Activated naive CD8-positive, alpha-beta T cell treated with anti-CD3 and anti-CD28 coated beads, Interleukin-2, amount 10 ng/mL, durations not matched to agents 7 days and 5 days (primary cell): ENCODE measurements at regions not wholly inside any gene's neighbourhood (a gene's known extent, or its start where the extent isn't known, plus 50 kb on each side); places are given as distances from the start of the nearest gene placed in this dataset.
"Not testable (repeated sequence)": the region's sequence is repeated elsewhere in the genome, so short reads cannot be mapped to it uniquely, and the experiment has no call there.

ENCODE experiments used
- ATAC-seq: fragments of 150-1000 bp; cut with Tn5 transposase; one replicate; pipeline ENCODE4 v1.10.0; 2021; ENCODE audit warnings: low read depth, moderate library complexity
- POLR2A ChIA-PET: fragments of 350-600 bp; sonication (Branson Sonifier 250); formaldehyde crosslinking; loops from one replicate; lab custom pipeline; 2021; ENCODE audit warnings: antibody characterized with exemption; lab: Charles Lee
- DNase-seq: peaks from one replicate; pipeline ENCODE4 v3.0.0; 2021
- H3K27ac Mint-ChIP-seq: one replicate; pipeline ENCODE4 v1.8.0; 2022; ENCODE audit warnings: mild to moderate bottlenecking, mixed read lengths
- H3K27me3 Mint-ChIP-seq: one replicate; pipeline ENCODE4 v1.8.0; 2022; ENCODE audit warnings: mild to moderate bottlenecking, moderate library complexity, mixed read lengths
- H3K36me3 Mint-ChIP-seq: one replicate; pipeline ENCODE4 v1.8.0; 2021; ENCODE audit warnings: mild to moderate bottlenecking, mixed read lengths
- H3K4me1 Mint-ChIP-seq: one replicate; pipeline ENCODE4 v1.8.0; 2021; ENCODE audit warnings: mixed read lengths
- H3K4me3 Mint-ChIP-seq: one replicate; pipeline ENCODE4 v1.8.0; 2022; ENCODE audit warnings: mild to moderate bottlenecking, moderate library complexity, mixed read lengths
- H3K9me3 Mint-ChIP-seq: one replicate; pipeline ENCODE4 v1.8.0; 2021; ENCODE audit warnings: mixed read lengths

GRCh38 chr6:113004470-113005270, 657.5 kb downstream of the RFPL4B start:
- POLR2A ChIA-PET: no interaction called here
- Mint-ChIP-seq H3K4me3 (no peak overlapping the region), H3K9me3 (no peaks in the 10 kb centered on the region), H3K27me3 (no peaks in the 10 kb centered on the region), H3K4me1 (no peaks in the 10 kb centered on the region), H3K36me3 (no peaks in the 10 kb centered on the region), H3K27ac (no peak overlapping the region)
- no peak for ATAC-seq
- no peak for DNase-seq

- H3K27ac Mint-ChIP-seq: no peak overlapping the region
- no peaks in the 10 kb centered on the region for H3K4me1 Mint-ChIP-seq
- ATAC-seq: no peak
- H3K4me3 Mint-ChIP-seq: no peak overlapping the region
- H3K36me3 Mint-ChIP-seq: no peaks in the 10 kb centered on the region
- no peaks in the 10 kb centered on the region for H3K27me3 Mint-ChIP-seq
- POLR2A ChIA-PET: no interaction called here
- no peaks in the 10 kb centered on the region for H3K9me3 Mint-ChIP-seq
- no peak for DNase-seq
Measured at GRCh38 chr6:113006494-113006893, 659.4 kb downstream of the RFPL4B start.

- no peak overlapping the region for H3K4me3 Mint-ChIP-seq
- POLR2A ChIA-PET: no interaction called here
- H3K27ac Mint-ChIP-seq: no peak overlapping the region
- no peaks in the 10 kb centered on the region for H3K4me1 Mint-ChIP-seq
- no peaks in the 10 kb centered on the region for H3K9me3 Mint-ChIP-seq
- no peaks in the 10 kb centered on the region for H3K27me3 Mint-ChIP-seq
- ATAC-seq (no peak), DNase-seq (no peak)
- H3K36me3 Mint-ChIP-seq: no peaks in the 10 kb centered on the region
Measured at GRCh38 chr6:113009682-113010081, 662.6 kb downstream of the RFPL4B start.

GRCh38 chr6:113010196-113010989, 663.3 kb downstream of the RFPL4B start:
- no peaks in the 10 kb centered on the region for H3K27me3 Mint-ChIP-seq
- H3K36me3 Mint-ChIP-seq: no peaks in the 10 kb centered on the region
- POLR2A ChIA-PET: no interaction called here
- no peak overlapping the region for H3K27ac Mint-ChIP-seq
- no peaks in the 10 kb centered on the region for H3K9me3 Mint-ChIP-seq
- H3K4me1 Mint-ChIP-seq: no peaks in the 10 kb centered on the region
- ATAC-seq (no peak), DNase-seq (no peak)
- no peak overlapping the region for H3K4me3 Mint-ChIP-seq

- no peaks in the 10 kb centered on the region for H3K9me3 Mint-ChIP-seq
- H3K36me3 Mint-ChIP-seq: no peaks in the 10 kb centered on the region
- no peaks in the 10 kb centered on the region for H3K4me1 Mint-ChIP-seq
- POLR2A ChIA-PET: no interaction called here
- no peak overlapping the region for H3K4me3 Mint-ChIP-seq
- H3K27me3 Mint-ChIP-seq: no peaks in the 10 kb centered on the region
- H3K27ac Mint-ChIP-seq: no peak overlapping the region
- ATAC-seq: no peak
- no peak for DNase-seq
Measured at GRCh38 chr6:113011389-113011788, 664.3 kb downstream of the RFPL4B start.

- Mint-ChIP-seq H3K4me3 (no peak overlapping the region), H3K4me1 (no peaks in the 10 kb centered on the region), H3K27me3 (no peaks in the 10 kb centered on the region), H3K27ac (no peak overlapping the region), H3K9me3 (no peaks in the 10 kb centered on the region), H3K36me3 (no peaks in the 10 kb centered on the region)
- DNase-seq (no peak), ATAC-seq (no peak)
- POLR2A ChIA-PET: no interaction called here
Measured at GRCh38 chr6:113011801-113012200, 664.7 kb downstream of the RFPL4B start.

GRCh38 chr6:113015249-113015648, 668.1 kb downstream of the RFPL4B start:
- peaks cover 1% of the 10 kb centered on the region for H3K27me3 Mint-ChIP-seq
- no peaks in the 10 kb centered on the region for H3K4me1 Mint-ChIP-seq
- H3K36me3 Mint-ChIP-seq: no peaks in the 10 kb centered on the region
- H3K27ac Mint-ChIP-seq: no peak overlapping the region
- H3K9me3 Mint-ChIP-seq: no peaks in the 10 kb centered on the region
- DNase-seq: no peak
- POLR2A ChIA-PET: no interaction called here
- ATAC-seq: no peak
- H3K4me3 Mint-ChIP-seq: no peak overlapping the region

- ATAC-seq: no peak
- Mint-ChIP-seq H3K36me3 (no peaks in the 10 kb centered on the region), H3K27me3 (peaks cover 1% of the 10 kb centered on the region), H3K27ac (no peak overlapping the region), H3K9me3 (no peaks in the 10 kb centered on the region), H3K4me3 (no peak overlapping the region), H3K4me1 (no peaks in the 10 kb centered on the region)
- no peak for DNase-seq
- POLR2A ChIA-PET: no interaction called here
Measured at GRCh38 chr6:113017353-113017752, 670.2 kb downstream of the RFPL4B start.

GRCh38 chr6:113018351-113019151, 671.4 kb downstream of the RFPL4B start:
- Mint-ChIP-seq H3K4me3 (no peak overlapping the region), H3K4me1 (no peaks in the 10 kb centered on the region), H3K9me3 (no peaks in the 10 kb centered on the region), H3K27ac (no peak overlapping the region), H3K27me3 (peaks cover 1% of the 10 kb centered on the region), H3K36me3 (no peaks in the 10 kb centered on the region)
- no peak for ATAC-seq
- no peak for DNase-seq
- POLR2A ChIA-PET: no interaction called here

- no peaks in the 10 kb centered on the region for H3K36me3 Mint-ChIP-seq
- no peaks in the 10 kb centered on the region for H3K4me1 Mint-ChIP-seq
- POLR2A ChIA-PET: no interaction called here
- no peak overlapping the region for H3K4me3 Mint-ChIP-seq
- no peaks in the 10 kb centered on the region for H3K9me3 Mint-ChIP-seq
- ATAC-seq (no peak), DNase-seq (no peak)
- peaks cover 1% of the 10 kb centered on the region for H3K27me3 Mint-ChIP-seq
- H3K27ac Mint-ChIP-seq: no peak overlapping the region
Measured at GRCh38 chr6:113019176-113019575, 672.0 kb downstream of the RFPL4B start.

GRCh38 chr6:113027780-113028179, 680.6 kb downstream of the RFPL4B start:
- H3K27ac Mint-ChIP-seq: no peak overlapping the region
- no peak overlapping the region for H3K4me3 Mint-ChIP-seq
- no peaks in the 10 kb centered on the region for H3K27me3 Mint-ChIP-seq
- POLR2A ChIA-PET: no interaction called here
- no peaks in the 10 kb centered on the region for H3K36me3 Mint-ChIP-seq
- no peaks in the 10 kb centered on the region for H3K4me1 Mint-ChIP-seq
- H3K9me3 Mint-ChIP-seq: peaks cover 2% of the 10 kb centered on the region
- no peak for DNase-seq
- ATAC-seq: no peak

- H3K36me3 Mint-ChIP-seq, ATAC-seq, H3K27me3 Mint-ChIP-seq, H3K27ac Mint-ChIP-seq, H3K4me3 Mint-ChIP-seq, POLR2A ChIA-PET, H3K4me1 Mint-ChIP-seq, H3K9me3 Mint-ChIP-seq, DNase-seq: not testable (repeated sequence)
Measured at GRCh38 chr6:113029161-113029560, 682.0 kb downstream of the RFPL4B start.

- ATAC-seq (no peak), DNase-seq (no peak)
- H3K4me1 Mint-ChIP-seq: no peaks in the 10 kb centered on the region
- H3K9me3 Mint-ChIP-seq: peaks cover 2% of the 10 kb centered on the region
- no peak overlapping the region for H3K27ac Mint-ChIP-seq
- no peaks in the 10 kb centered on the region for H3K36me3 Mint-ChIP-seq
- H3K27me3 Mint-ChIP-seq: no peaks in the 10 kb centered on the region
- no peak overlapping the region for H3K4me3 Mint-ChIP-seq
- POLR2A ChIA-PET: no interaction called here
Measured at GRCh38 chr6:113031591-113032238, 684.6 kb downstream of the RFPL4B start.
